HG03520 (cell line): ENCODE measurements at regions not wholly inside any gene's neighbourhood (a gene's known extent, or its start where the extent isn't known, plus 50 kb on each side); places are given as distances from the start of the nearest gene placed in this dataset.
"Not testable (repeated sequence)": the region's sequence is repeated elsewhere in the genome, so short reads cannot be mapped to it uniquely, and the experiment has no call there.

Source experiments
- ATAC-seq: cut with Tn5 transposase; IDR thresholded peaks from one replicate; pipeline ENCODE4 v1.9.1; 2021; ENCODE audit warnings: mild to moderate bottlenecking, moderate library complexity; ENCODE audit not compliant: unreplicated experiment

GRCh38 chr7:112592565-112593263, 111.9 kb downstream of the LSMEM1 start:
- not testable (repeated sequence) for ATAC-seq

GRCh38 chr7:112594397-112594796, 113.6 kb downstream of the LSMEM1 start:
- no peak for ATAC-seq

- no peak for ATAC-seq
Observed at GRCh38 chr7:112596260-112596659, 115.5 kb downstream of the LSMEM1 start.

- no peak for ATAC-seq
Observed at GRCh38 chr7:112596981-112597380, 116.2 kb downstream of the LSMEM1 start.

- no peak for ATAC-seq
Observed at GRCh38 chr7:112603673-112604072, 122.9 kb downstream of the LSMEM1 start.

GRCh38 chr7:112610636-112611035, 129.8 kb downstream of the LSMEM1 start:
- no peak for ATAC-seq

- no peak for ATAC-seq
Observed at GRCh38 chr7:112615701-112616100, 134.9 kb downstream of the LSMEM1 start.

GRCh38 chr7:112616295-112616694, 135.5 kb downstream of the LSMEM1 start:
- no peak for ATAC-seq

GRCh38 chr7:112619343-112619742, 138.6 kb downstream of the LSMEM1 start:
- ATAC-seq, result no peak

GRCh38 chr7:112622159-112622715, 141.4 kb downstream of the LSMEM1 start:
- ATAC-seq, result no peak

- ATAC-seq, result no peak
Observed at GRCh38 chr7:112624416-112624815, 143.6 kb downstream of the LSMEM1 start.

GRCh38 chr7:112630565-112630964, 149.8 kb downstream of the LSMEM1 start:
- no peak for ATAC-seq

- ATAC-seq, result no peak
Observed at GRCh38 chr7:112634107-112634506, 153.3 kb downstream of the LSMEM1 start.

- ATAC-seq, result no peak
Observed at GRCh38 chr7:112635742-112636141, 154.5 kb downstream of the TMEM168 start.

- no peak for ATAC-seq
Observed at GRCh38 chr7:112638675-112639400, 151.4 kb downstream of the TMEM168 start.

GRCh38 chr7:112640685-112641084, 149.5 kb downstream of the TMEM168 start:
- no peak for ATAC-seq

- no peak for ATAC-seq
Observed at GRCh38 chr7:112646783-112647182, 143.4 kb downstream of the TMEM168 start.

GRCh38 chr7:112648781-112649180, 141.4 kb downstream of the TMEM168 start:
- ATAC-seq, result no peak

GRCh38 chr7:112649560-112649959, 140.6 kb downstream of the TMEM168 start:
- ATAC-seq, result no peak

- no peak for ATAC-seq
Observed at GRCh38 chr7:112654322-112655216, 135.6 kb downstream of the TMEM168 start.

- ATAC-seq, result no peak
Observed at GRCh38 chr7:112665709-112666108, 124.5 kb downstream of the TMEM168 start.
